C1 segment of cervical spinal cord (tissue), 14 donors: ENCODE measurements at regions not wholly inside any gene's neighbourhood (a gene's known extent, or its start where the extent isn't known, plus 50 kb on each side); places are given as distances from the start of the nearest gene placed in this dataset.

Experiments
- DNase-seq, 14 donors: peaks; one replicate each; lab custom pipeline; 2025; lab: John Stamatoyannopoulos, UW

DNA sequence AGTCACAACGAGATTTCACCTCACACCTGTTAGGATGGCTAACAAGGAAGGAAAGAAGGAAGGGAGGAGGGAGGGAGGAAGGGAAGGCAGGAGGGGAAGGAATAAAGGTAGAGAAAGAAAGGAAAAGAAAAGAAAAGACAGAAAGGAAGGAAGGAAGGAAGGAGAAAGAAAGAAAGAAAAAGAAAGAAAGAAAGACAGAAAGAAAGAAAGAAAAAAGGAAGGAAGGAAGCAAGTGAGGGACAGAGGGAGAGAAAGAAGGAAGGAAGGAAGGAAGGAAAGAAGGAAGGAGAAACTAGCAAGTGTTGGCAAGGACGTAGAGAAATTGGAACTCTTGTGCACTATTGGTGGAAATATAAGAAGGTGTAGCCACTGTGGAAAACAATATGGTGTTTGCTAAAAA lies 52.2 kb downstream of the CCDC185 start:
- DNase-seq, result no peak

DNA sequence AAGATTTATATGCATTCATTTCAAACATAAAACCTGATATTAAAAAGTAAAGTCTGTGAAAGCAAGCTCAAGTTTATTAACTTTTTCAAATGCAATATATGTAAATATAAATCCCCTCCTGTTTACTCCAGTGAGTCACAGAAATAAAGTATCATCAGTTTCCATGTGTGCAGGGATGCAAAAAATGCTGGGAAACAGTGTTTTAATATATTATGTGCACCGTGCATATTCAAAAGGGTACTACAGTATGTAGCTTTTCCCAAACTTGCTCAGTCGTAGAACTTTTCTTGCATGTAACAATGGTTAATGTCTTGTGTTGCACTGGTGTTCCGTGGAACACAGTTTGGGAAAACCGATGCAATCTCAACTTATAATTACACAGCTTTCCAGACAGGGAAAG lies 60.7 kb downstream of the CCDC185 start:
- DNase-seq, result no peak

DNA sequence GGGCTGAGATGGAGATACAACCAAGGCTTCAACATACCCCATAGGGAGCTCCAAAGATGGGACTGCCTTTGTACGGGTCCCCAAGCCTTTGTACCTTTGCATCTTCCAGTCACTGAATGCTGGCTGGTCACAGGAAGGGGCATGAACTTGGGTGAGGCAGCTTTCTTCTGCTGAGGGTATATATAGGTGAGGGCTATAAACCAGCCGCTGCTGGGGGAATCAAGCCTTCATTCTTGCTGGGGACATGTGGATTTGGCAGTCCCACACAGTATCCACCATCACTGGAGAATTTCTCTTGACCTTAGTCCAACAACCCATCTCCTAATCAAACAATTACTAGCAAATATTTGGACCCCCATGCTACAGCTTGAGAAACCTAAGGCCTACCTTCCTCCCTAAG lies 61.7 kb downstream of the CCDC185 start:
- no peak for DNase-seq

DNA sequence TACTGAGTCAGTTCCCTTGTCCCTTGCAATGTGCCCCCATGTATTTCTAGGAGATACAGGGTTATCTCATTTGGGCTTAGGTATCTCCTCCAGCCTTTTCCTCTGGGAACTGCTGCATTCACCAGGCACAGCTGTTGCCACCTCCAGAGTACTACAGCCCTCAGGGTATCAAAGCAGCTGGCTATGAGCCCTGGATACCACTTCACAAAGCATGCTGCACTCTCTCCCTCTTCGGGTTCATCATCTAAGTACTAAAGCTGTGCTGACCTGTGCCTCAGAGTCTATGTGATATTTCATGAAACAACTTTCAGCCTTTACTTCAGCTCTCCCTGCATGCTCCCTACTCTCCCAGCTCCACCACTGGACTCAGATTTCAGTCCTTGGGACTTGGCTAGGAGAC lies 62.3 kb downstream of the CCDC185 start:
- DNase-seq, result no peak

DNA sequence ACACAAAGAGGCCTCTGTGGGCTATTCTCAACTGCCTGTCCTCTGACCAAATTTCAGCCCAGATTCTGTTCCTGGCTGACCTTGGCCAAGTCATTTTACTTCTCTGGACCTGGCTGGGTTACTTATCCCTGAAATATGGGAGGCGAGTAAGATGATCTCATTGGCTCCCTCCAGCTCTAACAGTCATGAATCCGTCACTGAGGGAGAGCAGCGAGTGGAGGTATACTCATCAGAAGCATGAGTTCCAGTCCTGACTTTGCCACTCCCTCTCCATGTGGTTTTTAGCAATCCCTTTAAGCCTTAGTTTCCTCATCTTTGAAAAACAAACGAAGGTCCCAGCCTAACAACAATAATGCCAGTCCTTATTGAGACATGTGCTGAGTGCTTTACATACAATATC lies 63.5 kb downstream of the CCDC185 start:
- DNase-seq, result no peak

DNA sequence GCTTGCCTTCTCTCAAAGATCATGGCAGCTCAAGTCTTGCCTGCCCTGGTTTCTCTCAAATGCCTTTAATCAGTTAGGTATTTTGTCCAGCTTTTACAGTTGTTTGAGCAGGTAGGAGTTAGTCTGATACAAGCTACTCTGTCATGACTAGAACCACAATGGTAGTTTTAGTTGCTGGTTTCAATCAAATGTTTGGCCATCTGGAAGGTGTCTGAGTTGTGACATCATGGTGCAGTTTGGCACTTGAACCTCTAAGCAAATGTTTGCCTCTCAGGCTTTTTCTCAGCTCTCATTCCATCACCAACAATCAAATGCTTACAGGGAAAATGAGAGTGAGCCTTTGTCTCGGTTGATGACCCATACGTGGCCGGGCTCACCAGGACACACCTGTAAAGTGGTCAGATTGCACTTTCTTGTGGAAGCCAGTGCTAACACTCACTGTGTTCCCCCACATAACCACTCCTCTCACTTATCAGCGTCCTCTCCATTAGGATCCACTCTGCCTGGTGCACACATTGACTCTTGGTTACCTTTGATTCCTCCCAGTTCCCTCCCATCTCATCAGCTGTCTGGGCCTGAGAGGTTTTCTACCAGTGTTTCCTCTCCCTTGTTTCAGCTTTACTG lies 67.5 kb downstream of the CCDC185 start:
- DNase-seq, result peak in 1 of 14 donors; percentile 6

DNA sequence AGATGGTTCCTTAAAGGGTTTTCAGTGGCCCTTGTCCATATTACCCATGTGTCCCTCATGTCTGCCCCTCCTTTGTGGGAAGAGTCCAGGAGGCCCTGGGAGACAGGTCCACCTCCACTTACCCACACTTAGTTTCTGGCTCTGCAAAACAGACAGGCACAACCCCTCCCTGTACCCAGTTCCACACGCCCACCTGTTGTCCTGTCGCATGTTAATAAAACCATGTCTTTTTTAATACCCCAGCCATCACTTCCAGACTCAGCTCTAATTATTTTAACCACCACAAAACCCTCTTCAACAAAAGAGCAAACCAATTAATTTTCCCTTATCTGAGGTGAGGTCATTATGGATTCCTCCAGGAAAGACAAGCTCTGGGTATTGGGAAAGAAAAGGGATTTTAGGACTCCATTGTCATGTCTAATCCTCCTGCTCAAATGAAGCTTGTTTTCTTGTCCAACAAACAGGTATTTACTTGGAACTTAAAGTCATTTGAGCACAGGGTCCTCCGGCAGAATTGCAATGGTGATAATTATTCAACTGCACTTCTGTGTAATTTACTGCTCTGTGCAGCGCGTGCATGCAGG lies 68.9 kb downstream of the CCDC185 start:
- no peak for DNase-seq

DNA sequence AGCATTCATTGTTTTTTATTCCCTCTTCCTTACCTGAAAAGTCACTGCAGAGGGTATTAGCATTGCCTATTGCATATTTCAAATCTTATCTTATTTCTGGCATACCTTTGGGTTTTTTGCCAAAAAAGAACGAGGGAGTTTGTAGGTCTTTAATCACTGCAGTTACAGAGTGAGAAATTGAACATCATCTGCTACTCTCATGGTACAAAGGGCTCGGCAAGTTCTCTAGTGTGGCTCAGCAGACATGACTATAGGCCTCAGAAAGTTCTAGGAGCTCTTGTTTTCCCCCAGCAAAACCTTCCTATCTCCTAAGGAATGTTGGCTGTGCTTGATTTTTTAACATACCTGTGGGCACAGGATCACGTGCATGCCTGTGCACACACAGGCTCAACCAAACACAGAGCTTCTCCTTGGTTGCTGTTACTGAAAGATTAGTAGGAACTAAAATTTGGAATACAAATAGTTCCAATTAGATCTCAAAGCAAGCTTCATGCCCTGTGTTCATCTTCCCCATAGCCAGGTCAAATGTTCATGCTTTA lies 69.7 kb downstream of the CCDC185 start:
- DNase-seq, result no peak

DNA sequence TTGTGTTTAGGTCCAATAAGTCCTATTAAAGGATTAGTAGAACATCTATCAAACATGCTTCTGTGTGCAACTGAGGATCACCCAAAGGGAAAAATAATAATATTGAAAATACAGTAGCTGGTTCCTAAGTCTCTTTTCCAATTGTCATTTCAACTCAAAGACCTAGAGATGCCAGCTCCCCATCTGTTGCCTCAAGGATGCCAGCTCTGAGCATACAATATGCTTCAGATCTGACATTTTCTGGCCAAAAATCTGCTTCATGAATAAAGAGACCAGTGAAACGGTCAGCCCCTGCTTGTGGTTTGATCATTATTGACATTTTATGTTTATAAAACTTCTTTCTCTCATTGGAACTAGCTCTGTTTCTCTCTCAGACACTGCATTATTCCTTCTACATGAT lies 72.9 kb downstream of the CCDC185 start:
- DNase-seq, result peak in 1 of 14 donors; percentile 82

DNA sequence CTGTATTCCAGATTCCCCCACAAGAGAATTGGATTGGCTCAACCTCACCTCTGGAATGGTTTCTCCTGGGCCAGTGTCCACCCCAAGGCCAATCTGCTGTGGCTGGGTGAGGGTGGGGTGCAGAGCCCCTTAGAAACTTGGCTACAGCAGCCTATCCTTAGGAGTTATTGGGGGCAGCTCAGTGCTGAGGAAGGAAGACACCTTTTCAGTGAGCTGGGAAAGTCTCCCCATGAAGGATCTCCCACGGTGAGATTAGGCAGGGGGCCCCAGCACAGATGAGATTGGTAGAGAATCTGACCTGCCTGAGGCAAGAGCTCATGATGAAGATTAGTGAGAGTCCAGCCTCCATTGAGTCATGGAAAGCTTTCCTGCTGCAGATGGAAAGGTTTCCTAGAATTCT lies 78.4 kb downstream of the CCDC185 start:
- no peak for DNase-seq

DNA sequence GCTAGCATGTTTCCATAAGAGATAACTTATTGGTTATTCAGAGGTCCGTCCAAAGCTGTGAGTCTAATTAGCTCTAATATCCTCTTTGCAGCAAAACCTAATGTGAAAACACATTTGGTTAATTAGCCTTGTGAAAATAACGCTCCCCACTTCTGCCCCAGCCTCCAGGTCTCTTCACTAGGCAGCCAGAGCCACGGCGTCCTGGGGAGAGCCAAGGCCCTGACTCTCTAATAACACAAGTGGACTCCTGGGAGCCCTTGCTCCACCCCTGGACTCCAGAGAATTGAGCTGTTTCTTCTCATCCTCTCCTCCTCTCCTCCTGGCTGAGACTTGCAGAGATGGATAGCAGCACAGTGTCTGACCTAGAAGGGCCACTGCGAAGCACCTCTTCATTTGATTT lies 78.8 kb downstream of the CCDC185 start:
- no peak for DNase-seq

DNA sequence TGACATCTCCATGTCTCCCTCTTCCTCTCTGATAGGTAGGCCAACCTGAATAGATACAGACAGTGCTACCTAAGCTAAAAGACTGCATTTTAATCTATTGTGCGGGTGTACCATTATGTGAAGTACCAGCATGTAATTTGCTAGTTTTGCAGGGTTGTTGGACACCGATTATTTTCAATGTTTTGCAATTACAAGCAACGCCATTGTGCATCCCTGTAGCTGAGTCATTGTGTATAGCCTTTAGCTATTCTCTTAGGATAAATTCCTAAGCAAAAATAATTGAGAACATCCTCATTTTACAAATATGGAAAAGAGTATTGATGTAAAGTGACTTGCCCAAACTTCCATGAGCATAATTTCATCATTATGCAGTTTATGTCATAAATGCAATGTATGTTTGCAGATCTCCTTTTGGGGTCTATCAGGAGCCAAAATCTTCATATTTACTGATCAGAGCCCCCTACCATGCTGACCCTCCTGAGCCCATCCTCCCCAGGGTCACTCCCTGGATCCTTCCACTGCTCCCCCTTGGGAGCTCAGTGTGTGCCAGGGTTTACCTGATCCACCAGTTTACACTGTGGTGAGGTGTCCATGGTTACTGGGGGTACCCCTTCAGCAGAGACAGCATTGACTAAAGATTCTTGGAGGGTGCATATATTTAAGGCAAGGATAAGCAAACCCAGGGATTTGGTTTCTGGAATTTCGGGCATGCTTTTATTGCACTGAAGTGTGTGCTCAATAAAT lies 80.6 kb downstream of the CCDC185 start:
- no peak for DNase-seq

DNA sequence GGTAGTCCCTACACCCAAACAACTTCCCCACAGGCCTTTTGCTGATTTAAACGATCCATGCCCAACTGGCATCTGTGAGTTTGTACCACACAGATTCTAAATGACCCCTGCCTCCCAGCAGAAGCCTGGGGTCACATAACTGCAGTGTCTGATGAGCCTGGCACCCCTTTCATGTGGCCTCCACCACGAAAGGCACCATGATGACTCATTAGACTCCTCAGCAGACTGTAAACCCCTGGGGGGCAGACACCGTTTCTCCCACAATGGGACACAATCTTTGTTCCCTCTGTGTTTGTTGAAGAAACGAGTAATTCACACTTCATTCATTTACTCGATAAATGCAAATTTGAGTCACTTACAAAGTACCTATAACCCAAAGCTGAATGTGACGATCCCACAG lies 81.6 kb downstream of the CCDC185 start:
- DNase-seq, result no peak

DNA sequence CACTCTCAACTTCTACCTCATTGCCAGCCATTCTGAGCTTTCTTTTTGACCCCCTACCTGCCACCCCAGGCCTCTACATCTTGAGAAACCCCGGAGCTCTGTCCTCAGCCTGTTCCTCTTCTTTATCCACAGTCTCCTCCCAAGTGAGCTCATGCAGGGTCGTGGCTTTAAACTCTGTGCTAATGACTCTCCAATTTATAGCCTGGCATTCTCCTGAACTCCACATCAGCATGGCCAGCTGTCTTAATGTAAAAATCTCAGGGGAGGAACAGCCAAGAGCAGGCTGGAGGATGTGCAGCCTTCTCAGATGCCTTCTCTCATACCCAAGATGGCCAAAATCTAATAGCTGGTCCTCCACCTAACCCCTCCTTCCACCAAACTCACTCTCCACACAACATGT lies 84.2 kb downstream of the CCDC185 start:
- DNase-seq, result no peak

DNA sequence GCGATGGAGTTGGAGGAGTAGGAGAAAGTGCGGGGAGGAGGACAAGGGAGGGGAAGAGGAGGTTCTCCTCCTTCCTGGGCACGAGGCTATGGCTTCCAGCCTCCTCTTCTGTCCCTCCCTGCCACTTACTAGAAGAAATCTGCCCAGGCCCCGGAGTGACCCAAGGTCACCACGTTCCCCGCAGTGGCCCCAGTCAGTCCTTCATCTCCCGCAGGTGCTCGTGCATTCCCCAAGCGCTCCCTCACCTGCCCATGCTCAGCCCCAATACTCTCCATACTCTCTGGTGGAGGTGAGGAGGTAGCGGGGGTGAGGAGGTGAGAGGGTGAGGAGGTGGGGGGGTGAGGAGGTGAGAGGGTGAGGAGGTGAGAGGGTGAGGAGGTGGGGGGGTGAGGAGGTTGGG lies 85.4 kb downstream of the CCDC185 start:
- no peak for DNase-seq

DNA sequence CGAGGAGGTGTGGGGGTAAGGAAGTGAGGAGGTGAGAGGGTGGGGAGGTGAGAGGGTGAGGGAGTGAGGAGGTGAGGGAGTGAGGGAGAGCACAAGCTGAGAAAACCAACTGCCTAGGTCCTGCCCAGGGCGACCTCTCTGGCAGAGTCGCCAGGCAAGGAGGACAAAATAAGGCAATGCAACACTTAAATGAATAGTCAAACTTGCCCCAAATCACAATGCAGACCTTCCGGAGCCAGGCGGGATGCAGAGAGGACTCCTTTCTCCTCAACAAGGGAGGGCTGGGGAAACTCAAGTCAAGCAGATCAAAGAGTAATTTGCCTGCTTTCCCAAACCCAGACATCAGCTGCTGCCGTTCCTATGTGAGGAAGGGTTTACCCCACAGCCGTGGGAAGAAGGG lies 86.0 kb downstream of the CCDC185 start:
- no peak for DNase-seq

DNA sequence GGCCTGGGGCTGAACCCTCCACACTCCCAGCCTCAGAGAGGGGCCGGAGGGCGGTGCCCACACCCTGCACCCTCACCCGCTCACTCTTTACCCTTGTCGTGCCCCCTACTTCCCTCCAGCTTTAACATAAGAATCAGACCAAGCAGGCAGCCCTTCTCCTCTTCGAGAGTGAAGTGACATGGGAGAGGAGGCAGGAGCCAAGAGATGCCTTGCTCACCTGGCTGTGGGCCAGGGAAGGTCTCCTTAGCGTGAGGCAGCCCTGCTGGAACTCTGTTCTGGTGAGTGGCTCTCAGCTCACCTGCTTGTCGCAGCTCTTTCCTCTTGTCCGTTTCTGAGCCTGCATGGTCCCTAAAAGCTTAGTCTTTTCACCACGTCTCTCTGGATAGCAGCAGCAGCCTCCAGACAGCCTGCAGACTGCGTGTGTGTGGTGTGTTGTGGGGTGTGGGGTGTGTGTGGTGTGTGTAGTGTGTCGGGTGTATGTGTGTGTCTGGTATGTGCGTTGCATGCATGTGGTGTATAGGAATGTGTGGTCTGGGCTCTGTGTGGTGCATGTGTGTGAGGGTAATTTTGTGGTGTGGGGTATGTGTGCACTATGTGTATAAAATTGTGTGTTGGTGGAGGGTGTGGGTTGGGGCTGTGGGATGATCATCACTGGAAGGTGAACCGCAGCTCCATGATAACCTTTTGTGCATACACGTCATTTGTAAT lies 86.7 kb downstream of the CCDC185 start:
- DNase-seq, result no peak

DNA sequence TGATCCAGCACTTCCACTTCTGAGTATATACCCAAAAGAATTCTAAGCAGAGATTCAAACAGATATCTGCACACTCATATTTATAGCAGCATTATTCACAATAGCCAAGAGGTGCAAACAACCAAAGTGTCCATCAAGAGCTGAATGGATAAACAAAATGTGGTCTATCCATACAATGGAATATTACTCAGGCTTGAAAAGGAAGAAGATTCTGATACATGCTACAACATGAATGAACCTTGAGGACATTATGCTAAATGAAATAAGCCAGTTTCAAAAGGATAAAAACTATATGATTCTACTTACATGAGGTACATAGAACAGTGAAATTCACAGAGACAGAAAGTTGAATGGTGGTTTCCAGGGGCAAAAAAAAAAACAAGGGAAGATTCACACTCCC lies 88.9 kb downstream of the CCDC185 start:
- DNase-seq, result no peak

DNA sequence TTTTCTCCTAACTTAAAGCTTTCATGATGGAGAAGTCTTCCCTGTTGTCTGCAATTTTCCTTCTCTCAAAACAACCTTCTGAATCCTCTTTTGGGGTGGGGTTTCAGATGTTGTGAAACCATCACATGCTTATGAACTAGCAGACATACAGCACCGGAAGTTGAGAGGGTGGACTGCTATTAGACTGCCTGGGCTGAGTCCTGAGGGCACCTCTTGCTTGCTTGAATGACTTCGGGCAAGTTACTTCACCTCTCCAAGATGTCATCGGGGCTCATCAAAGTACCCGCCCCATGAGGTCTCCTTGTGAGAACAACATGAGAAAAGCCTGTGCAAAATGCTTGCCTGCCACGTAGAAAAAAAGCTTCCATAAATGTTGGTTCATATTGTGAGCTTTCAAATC lies 89.6 kb downstream of the CCDC185 start:
- no peak for DNase-seq

DNA sequence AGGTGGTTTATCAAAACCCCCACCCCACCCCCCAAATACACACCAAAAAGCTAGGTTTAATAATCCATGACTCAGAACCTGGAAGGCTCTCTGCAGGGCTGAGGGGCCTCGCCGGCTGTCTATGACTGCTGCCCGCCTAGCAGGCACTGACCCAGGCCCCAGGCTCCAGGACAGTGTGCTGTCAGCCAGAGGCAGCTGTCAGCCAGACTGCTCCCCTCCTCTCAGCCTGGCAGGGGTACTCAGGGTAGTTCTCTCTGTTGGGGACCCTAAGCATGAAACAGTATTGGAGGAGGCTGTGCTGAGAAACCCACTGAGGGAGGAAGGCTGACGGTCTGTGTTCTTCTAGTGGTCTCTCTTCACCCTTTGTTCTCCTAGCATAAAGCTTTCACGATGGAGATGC lies 90.3 kb downstream of the CCDC185 start:
- no peak for DNase-seq

DNA sequence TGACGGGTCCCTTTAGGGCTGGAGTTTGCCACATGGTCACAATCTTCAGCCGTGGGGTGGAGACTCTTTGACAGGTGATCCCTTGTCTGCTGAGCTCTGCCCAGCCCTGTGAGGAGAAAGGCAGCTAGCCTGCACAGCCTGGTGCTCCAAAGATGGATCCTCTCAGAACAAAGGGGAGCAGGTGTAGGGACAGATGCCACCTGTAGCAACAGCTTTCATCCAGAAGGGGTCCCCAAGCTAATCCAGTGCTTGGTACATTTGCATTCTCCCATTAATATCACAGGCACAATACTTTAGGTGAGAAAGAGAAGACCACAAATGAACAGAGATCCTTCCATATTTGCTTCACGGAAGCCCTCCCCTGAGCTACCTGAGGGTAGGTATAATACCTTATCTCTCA lies 93.2 kb downstream of the CCDC185 start:
- DNase-seq, result no peak
